Smooth muscle cell (in vitro differentiated cells): ENCODE measurements at regions not wholly inside any gene's neighbourhood (a gene's known extent, or its start where the extent isn't known, plus 50 kb on each side); places are given as distances from the start of the nearest gene placed in this dataset.

Experiments
- DNase-seq: peaks from one replicate; lab custom pipeline; 2025; ENCODE audit not compliant: unreplicated experiment; lab: John Stamatoyannopoulos, UW
- H2AFZ ChIP-seq: fragments of 200-600 bp; sonication (generic); 2 replicates; pipeline ENCODE4 v1.6.0; 2016; ENCODE audit warnings: antibody characterized with exemption, low read depth, mild to moderate bottlenecking
- H3F3A ChIP-seq: fragments of 200-600 bp; sonication (generic); 2 replicates; pipeline ENCODE4 v1.6.0; 2017; ENCODE audit warnings: antibody characterized with exemption, low read depth
- H3K27ac ChIP-seq: fragments of 200-600 bp; sonication (generic); 2 replicates; pipeline ENCODE4 v1.5.1; 2016; ENCODE audit warnings: low read depth, mild to moderate bottlenecking
- H3K27me3 ChIP-seq: fragments of 200-600 bp; sonication (generic); 2 replicates; pipeline ENCODE4 v1.6.1; 2016; ENCODE audit warnings: low read depth, mild to moderate bottlenecking
- H3K36me3 ChIP-seq: fragments of 200-600 bp; sonication (generic); 2 replicates; pipeline ENCODE4 v1.5.1; 2016; ENCODE audit warnings: low read depth
- H3K4me1 ChIP-seq: fragments of 200-600 bp; sonication (generic); 2 replicates; pipeline ENCODE4 v1.5.1; 2016; ENCODE audit warnings: low read depth
- H3K4me2 ChIP-seq: fragments of 200-600 bp; sonication (generic); 2 replicates; pipeline ENCODE4 v1.6.0; 2016; ENCODE audit warnings: mild to moderate bottlenecking
- H3K4me3 ChIP-seq: fragments of 200-600 bp; sonication (generic); 2 replicates; pipeline ENCODE4 v1.5.1; 2016; ENCODE audit warnings: mild to moderate bottlenecking
- H3K79me2 ChIP-seq: fragments of 200-600 bp; sonication (generic); 2 replicates; pipeline ENCODE4 v1.6.0; 2016; ENCODE audit warnings: low read depth, mild to moderate bottlenecking
- H3K9ac ChIP-seq: fragments of 200-600 bp; sonication (generic); 2 replicates; pipeline ENCODE4 v1.6.0; 2016; ENCODE audit warnings: low read depth
- H3K9me3 ChIP-seq: fragments of 200-600 bp; sonication (generic); replicated peaks from 2 replicates; pipeline ENCODE4 v1.5.1; 2016; ENCODE audit warnings: low read depth
- H4K20me1 ChIP-seq: fragments of 200-600 bp; sonication (generic); 2 replicates; pipeline ENCODE4 v1.6.0; 2016; ENCODE audit warnings: low read depth
- WGBS: methylation state at CpG from one replicate; pipeline ENCODE4 v1.1.7; 2016; ENCODE audit warnings: low lambda C conversion rate; 5-methylcytosine and 5-hydroxymethylcytosine counted together
- TF ChIP-seq, protein P1 (sequence below): fragments of 200-600 bp; sonication (generic); IDR thresholded peaks from 2 replicates; pipeline ENCODE4 v1.5.1; 2017; ENCODE audit warnings: borderline replicate concordance, mild to moderate bottlenecking, antibody characterized with exemption; ENCODE audit not compliant: insufficient read depth, poor library complexity, severe bottlenecking

DNA sequence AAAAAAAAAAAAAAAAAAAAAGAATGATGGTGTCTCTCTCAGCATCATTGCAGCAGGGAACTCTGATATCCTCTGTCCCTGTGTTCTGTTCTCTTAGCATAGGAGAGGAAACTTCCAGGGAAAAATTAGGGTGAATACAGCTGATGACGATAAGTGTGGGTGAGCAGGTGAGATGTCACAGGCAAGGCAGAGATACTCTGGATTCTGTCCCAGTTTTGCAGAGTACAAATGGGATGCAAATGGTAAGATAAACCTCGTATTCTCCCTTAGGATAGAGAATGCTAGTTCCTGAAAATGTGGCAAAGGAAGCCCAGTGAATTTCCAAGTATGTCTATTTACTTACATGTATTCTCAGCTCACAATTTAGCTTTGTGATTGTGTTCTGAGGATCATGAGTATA, 671.6 kb upstream of the BOD1L1 start:
- Histone ChIP-seq H3K79me2 (no peaks in the 10 kb centered on the region), H2AFZ (no peak overlapping the region), H3K4me3 (no peak overlapping the region), H3F3A (no peaks in the 10 kb centered on the region), H3K4me2 (no peak overlapping the region), H3K9ac (no peak overlapping the region), H4K20me1 (no peaks in the 10 kb centered on the region), H3K9me3 (no peaks in the 10 kb centered on the region), H3K27me3 (no peaks in the 10 kb centered on the region), H3K36me3 (no peaks in the 10 kb centered on the region), H3K4me1 (no peaks in the 10 kb centered on the region), H3K27ac (no peak overlapping the region)
- 87% methylated on average over 2 of the region's 2 CpGs for WGBS
- TF ChIP-seq, protein P1, sequence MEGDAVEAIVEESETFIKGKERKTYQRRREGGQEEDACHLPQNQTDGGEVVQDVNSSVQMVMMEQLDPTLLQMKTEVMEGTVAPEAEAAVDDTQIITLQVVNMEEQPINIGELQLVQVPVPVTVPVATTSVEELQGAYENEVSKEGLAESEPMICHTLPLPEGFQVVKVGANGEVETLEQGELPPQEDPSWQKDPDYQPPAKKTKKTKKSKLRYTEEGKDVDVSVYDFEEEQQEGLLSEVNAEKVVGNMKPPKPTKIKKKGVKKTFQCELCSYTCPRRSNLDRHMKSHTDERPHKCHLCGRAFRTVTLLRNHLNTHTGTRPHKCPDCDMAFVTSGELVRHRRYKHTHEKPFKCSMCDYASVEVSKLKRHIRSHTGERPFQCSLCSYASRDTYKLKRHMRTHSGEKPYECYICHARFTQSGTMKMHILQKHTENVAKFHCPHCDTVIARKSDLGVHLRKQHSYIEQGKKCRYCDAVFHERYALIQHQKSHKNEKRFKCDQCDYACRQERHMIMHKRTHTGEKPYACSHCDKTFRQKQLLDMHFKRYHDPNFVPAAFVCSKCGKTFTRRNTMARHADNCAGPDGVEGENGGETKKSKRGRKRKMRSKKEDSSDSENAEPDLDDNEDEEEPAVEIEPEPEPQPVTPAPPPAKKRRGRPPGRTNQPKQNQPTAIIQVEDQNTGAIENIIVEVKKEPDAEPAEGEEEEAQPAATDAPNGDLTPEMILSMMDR: no peak
- no peak for DNase-seq

- Histone ChIP-seq H3K27me3 (no peaks in the 10 kb centered on the region), H3K9ac (no peak overlapping the region), H3K79me2 (no peaks in the 10 kb centered on the region), H3K4me3 (no peak overlapping the region), H3K4me1 (no peaks in the 10 kb centered on the region), H3F3A (no peaks in the 10 kb centered on the region), H3K4me2 (no peak overlapping the region), H2AFZ (no peak overlapping the region), H3K27ac (no peak overlapping the region), H4K20me1 (no peaks in the 10 kb centered on the region), H3K36me3 (no peaks in the 10 kb centered on the region), H3K9me3 (no peaks in the 10 kb centered on the region)
- TF ChIP-seq, protein P1: no peak
- no peak for DNase-seq
Measured at GRCh38 chr4:14302021-14302420, 674.5 kb upstream of the BOD1L1 start.

DNA sequence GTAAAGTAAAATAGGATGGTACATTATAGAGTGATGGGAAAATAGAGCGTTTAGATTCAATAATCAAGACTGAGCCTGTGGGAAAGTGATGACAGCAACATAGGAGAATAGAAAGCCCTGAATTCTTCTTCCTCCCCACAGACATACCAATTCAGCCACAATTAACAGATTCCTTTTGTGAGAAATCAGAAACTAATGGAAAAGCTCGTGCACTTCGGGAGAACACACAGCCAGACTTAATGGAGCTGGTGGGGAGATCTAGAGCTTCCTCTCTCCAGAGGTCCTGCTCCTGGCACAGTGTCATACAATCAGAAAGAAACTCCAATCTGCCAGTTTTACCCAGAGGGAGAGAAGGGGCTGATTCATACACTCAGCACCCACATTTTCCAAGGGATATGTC, 676.3 kb upstream of the BOD1L1 start:
- H3F3A ChIP-seq: no peaks in the 10 kb centered on the region
- H3K9me3 ChIP-seq: no peaks in the 10 kb centered on the region
- H3K79me2 ChIP-seq: no peaks in the 10 kb centered on the region
- 49% methylated on average over 3 of the region's 3 CpGs for WGBS
- H3K27me3 ChIP-seq: no peaks in the 10 kb centered on the region
- no peaks in the 10 kb centered on the region for H3K36me3 ChIP-seq
- no peaks in the 10 kb centered on the region for H3K4me1 ChIP-seq
- no peaks in the 10 kb centered on the region for H4K20me1 ChIP-seq
- H3K27ac ChIP-seq: no peak overlapping the region
- DNase-seq: no peak
- no peak overlapping the region for H3K4me2 ChIP-seq
- no peak overlapping the region for H3K9ac ChIP-seq
- no peak overlapping the region for H3K4me3 ChIP-seq
- H2AFZ ChIP-seq: no peak overlapping the region
- TF ChIP-seq, protein P1: no peak

GRCh38 chr4:14308229-14308651, 680.7 kb upstream of the BOD1L1 start:
- no peaks in the 10 kb centered on the region for H3K9me3 ChIP-seq
- no peaks in the 10 kb centered on the region for H3K27me3 ChIP-seq
- no peaks in the 10 kb centered on the region for H3K4me1 ChIP-seq
- H3K4me2 ChIP-seq: no peak overlapping the region
- H3K9ac ChIP-seq: no peak overlapping the region
- H3F3A ChIP-seq: no peaks in the 10 kb centered on the region
- no peak overlapping the region for H2AFZ ChIP-seq
- H3K27ac ChIP-seq: no peak overlapping the region
- TF ChIP-seq, protein P1: no peak
- H3K4me3 ChIP-seq: no peak overlapping the region
- no peaks in the 10 kb centered on the region for H3K79me2 ChIP-seq
- H4K20me1 ChIP-seq: no peaks in the 10 kb centered on the region
- no peak for DNase-seq
- no peaks in the 10 kb centered on the region for H3K36me3 ChIP-seq
